Panc1 (cell line): ENCODE measurements at regions not wholly inside any gene's neighbourhood (a gene's known extent, or its start where the extent isn't known, plus 50 kb on each side); places are given as distances from the start of the nearest gene placed in this dataset.

Experiments used
- ATAC-seq: fragments of 200-7000 bp; cut with Tn5 transposase; 2 replicates; pipeline ENCODE4 v1.9.1; 2020; ENCODE audit warnings: mild to moderate bottlenecking, moderate library complexity
- BruUV-seq: library from RNA; stranded (reverse); fragments of 400-500 nt; replicated peaks from 2 replicates; lab custom pipeline; 2021; lab: Mats Ljungman, UMichigan
- CTCF ChIA-PET: fragments of 300-600 bp; sonication (Branson Sonifier 250); formaldehyde crosslinking; loops from one replicate; lab custom pipeline; 2022; ENCODE audit warnings: antibody characterized with exemption; lab: Charles Lee
- POLR2A ChIA-PET: fragments of 300-600 bp; sonication (Branson Sonifier 250); formaldehyde crosslinking; loops from one replicate; lab custom pipeline; 2022; ENCODE audit warnings: antibody characterized with exemption; lab: Charles Lee
- DNase-seq: peaks from one replicate; pipeline ENCODE4 v3.0.0-alpha.2; 2010; ENCODE audit warnings: low read depth, low spot score
- H3K27ac ChIP-seq: 2 replicates; pipeline ENCODE4 v1.5.1; 2011; ENCODE audit warnings: mild to moderate bottlenecking, low read length, inconsistent platforms
- H3K27me3 ChIP-seq: fragments of 200-500 bp; sonication (Bioruptor generic); 2 replicates; pipeline ENCODE4 v1.6.0; 2014; ENCODE audit warnings: low read length, inconsistent platforms; ENCODE audit not compliant: control insufficient read depth, insufficient read depth
- H3K36me3 ChIP-seq: fragments of 200-500 bp; sonication (Bioruptor generic); 2 replicates; pipeline ENCODE4 v1.5.1; 2014; ENCODE audit warnings: inconsistent platforms, mild to moderate bottlenecking, low read length, moderate library complexity; ENCODE audit not compliant: control insufficient read depth, insufficient read depth
- H3K4me1 ChIP-seq: 2 replicates; pipeline ENCODE4 v1.5.1; 2011; ENCODE audit warnings: inconsistent platforms, mild to moderate bottlenecking, low read length, moderate library complexity; ENCODE audit not compliant: control insufficient read depth, insufficient read depth
- H3K4me3 ChIP-seq, 2 experiments: 2 replicates each; pipeline ENCODE4 v1.5.1; 2011 to 2012; ENCODE audit warnings: low read depth in 2 of 2, low read length in 2 of 2, mild to moderate bottlenecking in 2 of 2, inconsistent platforms in 1 of 2, moderate library complexity in 1 of 2
- H3K9me3 ChIP-seq: fragments of 200-500 bp; sonication (Bioruptor generic); 2 replicates; pipeline ENCODE4 v1.5.1; 2014; ENCODE audit warnings: low read depth, mild to moderate bottlenecking, inconsistent platforms, low read length, moderate library complexity; ENCODE audit not compliant: control insufficient read depth, insufficient read depth
- CTCF ChIP-seq: fragments of 450-650 bp; IDR thresholded peaks from 2 replicates; pipeline ENCODE4 v1.5.1; 2017; ENCODE audit warnings: mild to moderate bottlenecking
- POLR2AphosphoS5 ChIP-seq: IDR thresholded peaks from 2 replicates; pipeline ENCODE4 v1.6.1; 2012; ENCODE audit warnings: mild to moderate bottlenecking, low read depth, low read length, moderate library complexity
- REST ChIP-seq, 2 experiments: IDR thresholded peaks; 2 replicates each; pipeline ENCODE4 v1.6.1; 2011 to 2012; ENCODE audit warnings: low read depth in 2 of 2, control low read depth in 1 of 2, low read length in 1 of 2, mild to moderate bottlenecking in 1 of 2, moderate library complexity in 1 of 2; ENCODE audit not compliant: insufficient read depth in 1 of 2
- SIN3A ChIP-seq: IDR thresholded peaks from 2 replicates; pipeline ENCODE4 v1.6.1; 2012; ENCODE audit warnings: low read depth, mild to moderate bottlenecking, low read length, moderate library complexity, borderline replicate concordance; ENCODE audit not compliant: insufficient read depth
- TCF7L2 ChIP-seq: IDR thresholded peaks from 2 replicates; pipeline ENCODE4 v1.6.1; 2011; ENCODE audit warnings: mild to moderate bottlenecking, low read depth, low read length, inconsistent platforms
- in situ Hi-C: cut with HindIII; loops from 2 replicates; pipeline ENCODE4 v1.10.0; 2016; ENCODE audit warnings: low sequenced_read_pairs, low pct_unique_long_range_greater_than_20kb
- intact Hi-C: fragments of 100-400 bp; cut with micrococcal nuclease; formaldehyde crosslinking; loops from one replicate; pipeline ENCODE4 v1.10.0; 2022; ENCODE audit not compliant: unreplicated experiment

DNA sequence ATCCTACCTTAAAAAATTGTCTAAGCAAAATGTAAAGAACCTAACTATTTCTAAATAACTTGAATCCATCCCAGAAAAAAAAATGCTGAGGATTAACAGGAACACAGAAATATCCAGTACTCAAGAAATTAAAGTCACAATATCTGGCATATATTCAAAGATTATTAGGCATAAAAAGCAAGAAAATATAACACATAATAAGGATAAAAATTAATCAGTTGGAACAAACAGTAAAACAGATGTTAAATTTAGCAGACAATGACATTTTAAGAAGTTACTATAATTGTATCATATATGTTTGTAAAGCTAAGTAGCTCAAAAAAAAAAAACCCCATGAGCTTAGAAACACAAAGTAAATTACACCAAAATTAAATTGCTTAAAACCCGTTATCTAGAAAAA is 427.4 kb upstream of the GYPC start:
- Histone ChIP-seq H3K4me1 (no peaks in the 10 kb centered on the region), H3K27ac (no peak overlapping the region), H3K9me3 (no peaks in the 10 kb centered on the region), H3K4me3 (no peak overlapping the region), H3K36me3 (no peaks in the 10 kb centered on the region), H3K27me3 (no peaks in the 10 kb centered on the region)
- no TSS peak for BruUV-seq
- TF ChIP-seq SIN3A (no peak), REST (IDR thresholded peaks at IDR 0.05; ENCODE audit: insufficient read depth in 1 of 2, low read depth in 2 of 2, low read length in 1 of 2) (no peak), POLR2AphosphoS5 (no peak), TCF7L2 (no peak), CTCF (no peak)
- DNase-seq, result no peak
- CTCF ChIA-PET, result no interaction called here
- POLR2A ChIA-PET, result no interaction called here
- intact Hi-C loops, result no loop called here
- ATAC-seq, result no peak
- in situ Hi-C loops, result no loop called here

DNA sequence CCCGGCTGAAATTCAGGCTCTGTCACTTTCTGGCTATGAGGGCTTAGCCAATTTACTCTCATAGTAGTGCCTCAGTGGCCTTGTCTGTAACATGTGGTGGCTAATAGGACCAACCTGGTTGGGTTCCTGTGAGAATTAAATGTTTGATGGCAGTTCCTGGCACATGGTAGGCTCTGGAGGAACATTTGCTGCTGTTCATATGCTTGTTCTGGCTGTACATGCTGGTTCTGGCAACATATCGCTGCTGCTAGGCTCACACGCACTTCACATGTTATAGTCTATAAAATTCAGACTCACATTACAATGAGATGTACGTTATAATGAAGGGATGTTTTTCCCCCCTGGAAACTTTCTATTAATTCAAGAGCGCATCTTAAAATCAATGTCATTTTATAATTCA is 417.7 kb upstream of the GYPC start:
- Histone ChIP-seq H3K4me1 (no peaks in the 10 kb centered on the region), H3K4me3 (no peak overlapping the region), H3K27ac (no peak overlapping the region), H3K9me3 (no peaks in the 10 kb centered on the region), H3K27me3 (no peaks in the 10 kb centered on the region), H3K36me3 (no peaks in the 10 kb centered on the region)
- ATAC-seq (no peak), DNase-seq (no peak)
- BruUV-seq, result no TSS peak
- CTCF ChIA-PET, result no interaction called here
- intact Hi-C loops (no loop called here), in situ Hi-C loops (no loop called here)
- POLR2A ChIA-PET, result no interaction called here
- no peak for TF ChIP-seq SIN3A
- no peak for TF ChIP-seq CTCF
- no peak for TF ChIP-seq REST (IDR thresholded peaks at IDR 0.05; ENCODE audit: insufficient read depth in 1 of 2, low read depth in 2 of 2, low read length in 1 of 2)
- no peak for TF ChIP-seq TCF7L2
- no peak for TF ChIP-seq POLR2AphosphoS5
